RWPE2 (cell line): ENCODE measurements at regions not wholly inside any gene's neighbourhood (a gene's known extent, or its start where the extent isn't known, plus 50 kb on each side); places are given as distances from the start of the nearest gene placed in this dataset.

Source experiments
- ATAC-seq: fragments of 200-7000 bp; cut with Tn5 transposase; 3 replicates; pipeline ENCODE4 v1.9.1; 2021; ENCODE audit warnings: low read depth
- DNase-seq: peaks from one replicate; pipeline ENCODE4 v3.0.0-alpha.2; 2020; ENCODE audit warnings: low spot score
- H3K27ac ChIP-seq: fragments of 450-650 bp; 2 replicates; pipeline ENCODE4 v1.5.1; 2017; ENCODE audit warnings: mild to moderate bottlenecking; ENCODE audit not compliant: poor library complexity, severe bottlenecking
- H3K27me3 ChIP-seq: fragments of 250-450 bp; sonication (Bioruptor Pico); 2 replicates; pipeline ENCODE4 v1.5.1; 2021; ENCODE audit warnings: mild to moderate bottlenecking, moderate library complexity; ENCODE audit not compliant: insufficient read depth, poor library complexity, severe bottlenecking
- H3K36me3 ChIP-seq: fragments of 250-450 bp; sonication (Bioruptor Pico); 2 replicates; pipeline ENCODE4 v1.5.1; 2020; ENCODE audit warnings: low read depth, mild to moderate bottlenecking, moderate library complexity
- H3K4me1 ChIP-seq: fragments of 250-450 bp; sonication (Bioruptor Pico); 2 replicates; pipeline ENCODE4 v1.5.1; 2021; ENCODE audit warnings: mild to moderate bottlenecking, moderate library complexity; ENCODE audit not compliant: insufficient read depth, poor library complexity, severe bottlenecking
- H3K4me3 ChIP-seq: fragments of 250-450 bp; sonication (Bioruptor Pico); 2 replicates; pipeline ENCODE4 v1.5.1; 2021; ENCODE audit warnings: mild to moderate bottlenecking, moderate library complexity; ENCODE audit not compliant: severe bottlenecking
- H3K9me3 ChIP-seq: fragments of 250-450 bp; sonication (Bioruptor Pico); 2 replicates; pipeline ENCODE4 v1.5.1; 2021; ENCODE audit warnings: mild to moderate bottlenecking, moderate library complexity; ENCODE audit not compliant: severe bottlenecking
- TF ChIP-seq, protein P1 (sequence below): fragments of 450-650 bp; IDR thresholded peaks from one replicate; pipeline ENCODE4 v1.5.1; 2017; ENCODE audit warnings: mild to moderate bottlenecking, moderate library complexity; ENCODE audit not compliant: poor library complexity, severe bottlenecking

DNA sequence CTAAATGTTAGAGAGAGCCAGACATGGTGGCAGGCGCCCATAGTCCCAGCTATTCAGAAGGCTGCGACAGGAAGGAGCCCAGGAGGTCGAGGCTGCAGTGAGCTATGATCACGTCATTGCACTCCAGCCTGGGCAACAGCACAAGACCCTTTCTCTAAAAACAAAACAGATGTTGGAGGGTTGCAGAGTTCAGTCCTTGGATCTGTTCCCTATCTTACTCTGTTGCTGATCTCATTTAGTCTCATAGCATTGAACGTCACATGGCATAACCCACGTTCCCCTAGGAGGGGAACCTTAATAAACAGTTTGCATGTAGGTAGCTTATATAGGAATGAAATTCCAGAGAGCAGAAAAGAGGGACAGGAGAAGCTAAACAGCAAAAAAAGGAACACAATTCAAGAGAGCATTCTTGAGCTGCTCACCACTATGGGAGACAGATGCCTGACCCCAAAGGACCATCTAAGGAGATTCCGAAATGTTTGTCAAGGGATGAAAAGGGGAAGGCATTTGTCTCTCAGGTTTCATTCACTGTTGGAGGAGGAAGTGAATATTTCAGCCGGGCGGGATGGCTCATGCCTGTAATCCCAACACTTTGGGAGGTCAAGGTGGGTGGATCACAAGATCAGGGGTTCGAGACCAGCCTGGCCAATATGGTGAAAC, 54.6 kb upstream of the PIM1 start:
- ATAC-seq (no peak), DNase-seq (no peak)
- no peaks in the 10 kb centered on the region for H3K36me3 ChIP-seq
- no peak overlapping the region for H3K27ac ChIP-seq
- no peaks in the 10 kb centered on the region for H3K27me3 ChIP-seq
- H3K4me1 ChIP-seq: no peaks in the 10 kb centered on the region
- H3K9me3 ChIP-seq: no peaks in the 10 kb centered on the region
- TF ChIP-seq, protein P1, sequence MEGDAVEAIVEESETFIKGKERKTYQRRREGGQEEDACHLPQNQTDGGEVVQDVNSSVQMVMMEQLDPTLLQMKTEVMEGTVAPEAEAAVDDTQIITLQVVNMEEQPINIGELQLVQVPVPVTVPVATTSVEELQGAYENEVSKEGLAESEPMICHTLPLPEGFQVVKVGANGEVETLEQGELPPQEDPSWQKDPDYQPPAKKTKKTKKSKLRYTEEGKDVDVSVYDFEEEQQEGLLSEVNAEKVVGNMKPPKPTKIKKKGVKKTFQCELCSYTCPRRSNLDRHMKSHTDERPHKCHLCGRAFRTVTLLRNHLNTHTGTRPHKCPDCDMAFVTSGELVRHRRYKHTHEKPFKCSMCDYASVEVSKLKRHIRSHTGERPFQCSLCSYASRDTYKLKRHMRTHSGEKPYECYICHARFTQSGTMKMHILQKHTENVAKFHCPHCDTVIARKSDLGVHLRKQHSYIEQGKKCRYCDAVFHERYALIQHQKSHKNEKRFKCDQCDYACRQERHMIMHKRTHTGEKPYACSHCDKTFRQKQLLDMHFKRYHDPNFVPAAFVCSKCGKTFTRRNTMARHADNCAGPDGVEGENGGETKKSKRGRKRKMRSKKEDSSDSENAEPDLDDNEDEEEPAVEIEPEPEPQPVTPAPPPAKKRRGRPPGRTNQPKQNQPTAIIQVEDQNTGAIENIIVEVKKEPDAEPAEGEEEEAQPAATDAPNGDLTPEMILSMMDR: no peak
- H3K4me3 ChIP-seq: no peak overlapping the region

DNA sequence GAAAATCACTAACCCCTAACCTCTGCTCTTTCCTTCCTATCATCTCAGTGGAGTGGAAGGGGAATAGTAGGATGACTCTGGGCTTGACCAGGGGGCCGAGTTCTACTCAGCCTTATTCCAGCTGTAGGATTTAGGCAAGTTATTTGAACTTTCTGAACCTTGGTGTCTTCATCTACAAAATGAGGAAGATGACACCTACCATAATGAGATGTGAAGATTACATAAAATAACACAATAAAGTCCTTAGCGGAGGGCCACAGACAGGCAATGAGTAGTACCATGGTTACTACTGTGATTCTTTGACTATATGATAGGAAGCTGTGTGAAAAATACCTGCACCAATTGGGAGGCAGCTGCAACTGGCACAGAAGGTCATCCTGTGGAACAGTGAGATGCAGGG, 53.6 kb upstream of the PIM1 start:
- DNase-seq (no peak), ATAC-seq (no peak)
- no peaks in the 10 kb centered on the region for H3K36me3 ChIP-seq
- H3K27ac ChIP-seq: no peak overlapping the region
- TF ChIP-seq, protein P1: no peak
- no peaks in the 10 kb centered on the region for H3K9me3 ChIP-seq
- H3K4me1 ChIP-seq: no peaks in the 10 kb centered on the region
- no peaks in the 10 kb centered on the region for H3K27me3 ChIP-seq
- no peak overlapping the region for H3K4me3 ChIP-seq

GRCh38 chr6:37119387-37119886, 50.5 kb upstream of the PIM1 start:
- no peak for ATAC-seq
- DNase-seq: no peak
- no peak overlapping the region for H3K27ac ChIP-seq
- H3K4me1 ChIP-seq: no peaks in the 10 kb centered on the region
- no peaks in the 10 kb centered on the region for H3K36me3 ChIP-seq
- H3K4me3 ChIP-seq: no peak overlapping the region
- TF ChIP-seq, protein P1: no peak
- H3K27me3 ChIP-seq: no peaks in the 10 kb centered on the region
- H3K9me3 ChIP-seq: no peaks in the 10 kb centered on the region
